NCI-H1048 (cell line): ENCODE measurements at regions not wholly inside any gene's neighbourhood (a gene's known extent, or its start where the extent isn't known, plus 50 kb on each side); places are given as distances from the start of the nearest gene placed in this dataset.

ENCODE experiments used
- DNase-seq: peaks from one replicate; lab custom pipeline; 2025; lab: John Stamatoyannopoulos, UW

DNA sequence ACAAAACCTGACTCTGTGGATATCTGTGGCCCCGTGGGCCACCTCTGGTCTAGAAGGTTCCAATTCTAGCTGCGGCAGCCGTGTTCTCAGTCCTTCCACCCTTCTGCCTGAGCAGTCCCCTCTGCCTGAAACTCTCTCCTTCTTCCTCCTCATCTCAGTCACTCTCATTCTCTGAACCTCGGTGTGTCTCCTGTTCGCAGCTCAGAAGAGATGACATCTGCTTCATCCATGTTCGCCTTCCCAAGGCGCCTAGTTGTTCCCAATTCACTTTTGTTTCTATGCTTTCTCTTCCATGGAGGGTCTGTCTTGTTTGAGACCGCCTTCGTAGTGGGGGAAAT is 95.5 kb downstream of the CEBPB start:
- no peak for DNase-seq

DNA sequence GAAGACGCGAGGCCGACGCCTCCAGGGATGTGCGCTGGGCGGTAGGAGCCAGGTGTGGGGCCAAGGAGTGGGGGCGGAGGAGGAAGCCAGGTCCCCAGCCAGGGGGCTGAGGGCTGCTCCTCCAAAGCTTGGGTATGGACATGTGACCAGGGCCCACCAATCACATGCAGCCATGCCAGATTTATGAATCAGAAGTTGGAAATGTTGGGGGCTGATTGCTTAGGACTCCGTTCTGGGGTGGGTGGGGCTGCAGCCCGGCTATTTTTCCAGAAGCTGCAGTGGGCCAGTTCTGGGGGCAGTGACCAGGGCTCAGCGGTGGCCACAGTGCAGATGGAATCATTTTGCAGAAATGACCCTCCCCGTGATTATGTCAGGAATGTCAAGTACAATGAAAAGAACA is 96.0 kb downstream of the CEBPB start:
- DNase-seq = no peak

DNA sequence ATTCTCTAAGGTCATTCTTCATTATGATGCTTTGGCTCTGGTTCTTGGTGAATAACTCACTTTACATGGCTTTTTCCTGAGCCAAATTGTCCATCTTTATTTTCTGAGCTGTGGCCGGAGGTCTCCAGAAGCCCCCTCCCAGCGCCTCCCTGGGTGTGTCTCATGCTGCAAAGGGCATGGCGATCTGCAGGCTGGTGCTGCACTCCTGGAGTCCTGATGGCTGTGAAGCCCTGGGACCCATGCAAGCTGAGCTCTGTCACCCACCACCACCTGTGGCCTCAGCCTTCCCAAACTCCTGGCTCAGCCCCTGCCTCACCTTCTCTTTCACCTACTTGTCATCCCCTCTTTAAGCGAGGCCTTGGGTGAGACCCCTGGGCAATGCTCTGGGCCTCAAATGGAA is 96.9 kb downstream of the CEBPB start:
- DNase-seq = no peak

DNA sequence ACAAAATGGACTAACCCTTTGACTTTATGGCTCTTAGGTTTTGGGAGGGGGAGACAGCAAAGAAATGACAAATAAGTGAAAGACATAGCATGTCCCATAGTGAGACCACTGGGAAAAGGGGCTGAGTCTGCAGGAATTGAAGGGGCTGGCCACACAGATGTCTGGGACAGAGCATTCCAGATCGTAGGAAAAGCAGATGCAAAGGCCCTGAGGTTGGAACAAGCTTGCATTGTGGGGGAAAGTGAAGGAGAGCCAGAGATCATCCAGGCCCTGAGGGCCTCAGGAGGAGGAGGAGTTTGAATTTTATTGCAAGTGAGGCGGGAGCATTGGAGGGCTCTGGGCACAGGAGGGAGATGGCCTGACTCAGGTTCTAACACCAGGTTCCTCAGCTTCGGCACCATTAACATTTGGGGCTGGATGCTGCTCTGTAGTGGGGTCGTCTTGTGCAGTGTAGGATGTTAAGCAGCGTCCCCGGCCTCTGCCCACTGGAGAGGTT is 97.5 kb downstream of the CEBPB start:
- no peak for DNase-seq

DNA sequence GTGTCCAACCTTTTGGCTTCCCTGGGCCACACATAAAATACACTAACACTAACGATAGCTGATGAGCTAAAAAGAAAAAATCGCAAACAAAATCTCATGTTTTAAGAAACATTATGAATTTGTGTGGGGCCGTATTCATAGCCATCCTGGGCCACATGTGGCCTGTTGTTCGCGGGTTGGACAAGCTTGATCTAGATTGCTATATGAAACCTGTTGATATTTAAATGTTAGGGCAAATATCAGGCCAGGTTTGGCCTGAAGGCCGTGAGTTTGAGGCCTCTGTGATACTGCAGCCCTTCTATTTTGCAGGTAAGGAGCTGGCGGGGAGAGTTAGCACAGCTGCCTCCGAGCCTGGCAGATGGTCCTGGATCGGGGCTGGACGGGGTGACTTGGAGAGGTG is 99.0 kb downstream of the CEBPB start:
- DNase-seq = no peak

DNA sequence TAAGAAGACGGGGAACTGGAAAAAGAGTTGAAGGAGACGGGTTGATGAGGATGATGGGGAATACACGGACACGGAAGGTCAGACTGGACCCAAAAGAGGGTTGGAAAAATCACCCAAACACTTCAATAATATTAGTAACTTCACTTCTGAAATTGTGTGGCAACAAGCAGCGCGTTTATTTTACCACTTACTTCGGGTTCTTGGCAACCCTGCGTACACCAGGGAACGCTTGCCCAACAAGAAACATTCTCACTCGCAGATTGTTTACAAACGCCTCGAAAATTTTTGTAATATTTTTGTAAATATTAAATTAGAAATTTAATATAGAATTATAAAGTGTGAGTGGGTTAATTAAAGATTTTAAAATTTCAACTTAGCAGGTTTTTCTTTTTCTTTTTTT is 99.5 kb downstream of the CEBPB start:
- no peak for DNase-seq

DNA sequence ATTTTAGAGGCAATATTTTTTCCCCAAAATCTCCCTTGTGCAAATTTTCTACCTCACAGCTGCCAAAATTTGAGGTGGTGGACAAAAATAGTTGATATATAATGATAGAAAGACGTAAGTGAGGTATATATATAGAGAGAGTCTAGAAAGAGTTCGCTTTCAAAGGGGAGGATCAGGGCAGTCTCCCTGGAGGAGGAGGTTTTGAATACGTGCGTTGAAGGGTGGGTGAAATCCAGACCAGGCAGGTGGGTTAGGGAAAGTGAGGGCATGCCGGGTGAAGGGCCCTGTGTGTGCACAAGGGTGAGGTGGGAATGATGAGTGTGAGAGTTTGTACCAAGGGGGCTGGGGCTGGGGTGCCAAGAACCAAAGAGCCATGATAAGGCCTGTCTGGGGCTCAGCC is 100.2 kb downstream of the CEBPB start:
- no peak for DNase-seq

DNA sequence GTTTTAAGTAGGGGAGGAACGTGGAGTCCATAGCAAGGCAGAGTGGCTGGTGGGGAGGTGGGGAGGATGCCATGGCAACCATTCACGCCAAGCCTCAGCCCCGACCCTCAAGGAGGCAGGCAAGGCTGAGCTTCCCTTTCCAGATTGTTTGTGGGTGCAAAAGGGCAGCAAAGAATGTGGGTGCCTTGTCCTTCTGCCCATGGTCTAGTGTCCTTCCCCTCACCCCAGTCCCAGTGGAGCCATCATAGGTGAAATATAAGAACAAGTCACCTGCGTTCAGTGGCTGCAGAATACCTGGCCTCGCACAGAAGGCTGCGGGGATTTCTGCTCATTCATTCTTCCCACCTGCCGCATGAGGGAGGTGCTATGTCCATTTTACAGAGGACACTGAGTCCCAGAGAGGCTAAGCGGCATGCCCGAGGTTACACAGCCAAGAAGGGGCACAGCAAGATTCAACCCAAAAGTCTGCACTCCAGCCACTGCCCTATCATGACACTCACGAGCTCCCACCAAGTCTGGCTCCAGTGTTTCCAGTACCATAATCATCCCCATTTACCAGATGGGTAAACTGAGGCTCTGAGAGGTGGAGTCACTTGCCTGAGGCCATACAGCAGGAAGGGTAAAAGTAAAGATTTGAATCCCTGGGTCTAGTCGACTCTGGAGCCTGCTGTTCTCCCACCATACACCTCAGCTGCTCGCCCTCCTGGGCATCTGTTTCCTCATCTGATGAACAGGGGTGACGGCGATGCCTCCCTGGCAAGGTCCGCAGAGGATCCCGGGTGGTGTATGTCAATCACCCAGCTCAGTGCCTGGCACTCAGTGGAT is 100.8 kb downstream of the CEBPB start:
- no peak for DNase-seq

DNA sequence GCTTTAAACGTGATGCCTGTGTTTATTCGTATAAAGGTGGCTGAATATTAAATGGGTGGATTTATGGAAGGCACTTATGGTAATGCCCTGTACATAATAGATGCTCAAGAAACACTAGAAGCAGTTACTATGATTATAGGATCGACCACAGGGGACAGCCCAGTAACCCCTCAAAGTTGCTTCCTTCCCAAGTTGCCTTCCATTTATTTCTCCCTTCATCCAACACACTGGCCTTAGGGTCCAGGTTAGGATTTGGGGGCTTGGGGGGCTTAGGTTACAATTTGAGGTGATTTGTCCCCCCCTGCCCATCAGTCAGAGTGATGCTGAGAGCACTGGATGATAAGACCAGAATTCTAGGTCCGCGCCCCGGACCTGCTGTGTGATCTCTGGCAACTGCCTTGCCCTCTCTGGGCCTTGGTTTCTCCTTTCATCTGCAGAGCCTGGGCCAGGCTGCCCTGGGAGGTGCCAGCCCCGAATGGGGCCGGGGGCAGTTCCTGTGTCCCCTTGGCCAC is 101.5 kb downstream of the CEBPB start:
- DNase-seq = no peak

DNA sequence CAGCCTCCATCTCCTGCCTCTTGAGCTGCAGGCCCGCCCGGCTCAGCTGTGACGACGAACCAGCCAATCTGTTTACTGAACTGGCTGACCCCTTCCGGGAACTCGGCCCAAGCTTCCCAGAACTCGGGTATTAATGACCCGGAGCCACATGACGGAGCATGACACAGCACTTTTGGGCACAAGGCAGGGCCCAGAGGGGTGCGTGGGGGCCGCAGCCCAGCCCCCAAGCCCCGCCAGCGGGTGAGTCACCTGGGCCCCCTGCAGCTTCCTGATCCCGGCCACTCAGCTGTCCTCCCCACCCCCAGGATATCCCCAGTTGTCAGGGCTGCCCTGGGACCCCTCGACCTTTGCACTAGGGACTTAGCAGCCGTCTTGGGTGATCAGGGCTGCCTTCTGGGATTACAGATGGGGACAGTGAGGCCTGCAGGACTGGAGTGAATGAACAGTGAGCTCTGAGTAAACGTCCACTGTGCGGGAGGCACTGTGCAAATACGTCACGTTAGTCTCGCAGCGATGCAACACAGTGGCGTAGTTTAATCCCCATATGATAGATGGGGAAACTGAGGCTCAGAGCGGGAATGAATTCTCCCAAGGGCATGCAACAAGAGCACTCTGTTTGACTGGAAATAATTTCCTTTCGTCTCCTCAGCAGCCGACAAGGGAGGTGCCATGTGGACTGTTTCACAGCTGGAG is 102.1 kb downstream of the CEBPB start:
- no peak for DNase-seq

DNA sequence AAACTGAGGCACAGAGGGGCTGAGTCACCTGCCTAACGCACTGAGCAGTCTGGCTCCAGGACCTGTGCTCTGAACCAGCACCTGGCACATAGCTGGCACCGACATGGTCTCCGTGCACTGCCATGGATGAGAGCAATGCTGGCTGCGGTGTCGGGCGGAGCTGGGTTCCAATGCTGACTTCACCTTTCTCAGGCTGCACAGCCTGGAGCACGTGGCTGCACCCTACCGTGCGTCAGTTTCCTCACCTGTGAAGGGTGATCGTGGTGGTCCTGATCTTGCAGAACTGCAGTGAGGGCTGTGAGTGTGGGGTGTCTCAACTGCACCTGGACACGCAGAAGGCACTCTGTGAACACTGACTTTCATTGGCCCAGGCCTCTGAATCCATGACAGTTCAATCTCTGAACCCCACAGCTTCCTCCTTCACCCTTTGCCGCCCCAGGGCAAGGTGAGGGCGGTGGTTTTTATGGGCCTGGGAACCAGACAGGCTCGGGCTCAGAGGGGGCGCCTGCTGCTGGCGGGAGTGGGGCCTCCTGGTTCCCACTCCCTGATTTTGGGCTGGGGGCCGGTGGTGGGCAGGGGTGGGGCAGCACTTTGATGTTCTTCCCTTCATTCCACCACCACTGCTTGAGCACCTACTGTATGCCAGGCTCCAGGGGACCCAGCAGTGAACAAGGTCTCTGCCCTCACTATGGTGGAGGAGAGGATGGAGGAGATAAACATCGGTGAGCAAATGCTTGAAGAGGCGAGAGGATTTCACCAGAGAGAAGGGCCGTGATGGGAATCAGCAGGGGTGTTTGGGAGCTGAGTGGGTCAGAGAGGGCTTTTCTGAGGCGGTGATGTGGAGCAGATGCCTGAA is 102.9 kb downstream of the CEBPB start:
- DNase-seq = no peak

DNA sequence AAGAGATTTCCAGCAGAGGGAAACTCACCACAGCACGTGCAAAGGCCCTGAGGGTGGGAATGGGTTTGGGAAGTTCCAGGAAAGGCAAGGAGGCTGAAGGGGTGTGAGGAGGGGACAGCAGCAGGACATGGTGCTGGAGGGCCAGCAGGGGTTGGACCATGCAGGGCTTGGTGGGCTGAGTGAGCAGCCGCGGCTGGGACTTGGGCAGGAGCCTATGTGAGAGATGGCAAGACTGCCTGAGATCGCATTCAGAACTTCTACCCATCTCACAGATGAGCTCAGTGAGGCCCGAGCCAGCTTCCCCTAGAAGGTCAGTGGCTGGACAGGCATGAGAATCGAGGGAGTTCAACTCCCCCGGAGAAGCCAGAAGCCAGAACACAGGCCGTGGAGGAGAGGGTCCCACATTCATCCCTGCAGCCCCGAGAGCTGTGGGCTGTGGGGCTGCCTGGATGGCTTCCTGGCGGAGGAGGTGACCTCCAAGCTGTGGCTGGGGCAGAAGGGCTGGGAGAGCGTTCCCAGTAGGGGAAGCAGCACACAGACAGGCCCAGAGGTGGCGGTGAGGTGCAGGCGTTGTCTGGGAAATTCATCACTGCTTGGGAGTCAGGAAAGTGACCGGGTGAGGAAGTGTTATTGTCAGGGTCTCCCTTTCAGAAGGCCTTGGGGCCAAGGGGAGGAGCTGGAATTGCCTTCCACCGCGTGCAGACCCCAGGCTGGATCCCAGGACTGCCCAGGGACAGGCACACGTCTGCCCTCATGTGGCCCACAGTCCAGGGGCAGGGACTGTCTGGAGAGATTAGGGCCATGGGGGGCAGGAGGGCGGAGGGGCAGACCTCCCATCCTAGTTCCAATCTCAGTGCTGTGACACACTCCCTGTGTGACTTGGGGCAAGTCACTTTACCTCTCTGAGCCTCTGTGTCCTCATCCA is 103.8 kb downstream of the CEBPB start:
- DNase-seq = no peak

DNA sequence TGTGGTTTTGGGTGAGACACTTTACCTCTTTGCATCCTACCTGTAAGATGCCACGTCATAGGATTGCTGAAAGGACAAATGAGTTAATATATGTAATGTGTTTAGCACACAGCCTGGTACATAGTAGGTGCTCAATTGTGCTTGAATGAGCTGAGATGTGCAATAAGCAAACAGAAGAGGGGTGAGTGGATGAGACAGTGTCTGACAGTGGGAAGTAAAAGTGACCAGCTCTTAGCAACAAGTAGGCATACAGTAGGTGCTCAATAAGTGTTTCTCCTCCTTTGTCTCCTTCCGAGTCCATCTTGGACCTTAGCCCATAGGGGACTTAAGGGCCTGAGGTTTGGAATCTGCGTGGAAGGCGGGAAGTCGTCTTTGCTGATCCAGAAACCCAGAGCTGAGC is 104.7 kb downstream of the CEBPB start:
- no peak for DNase-seq

DNA sequence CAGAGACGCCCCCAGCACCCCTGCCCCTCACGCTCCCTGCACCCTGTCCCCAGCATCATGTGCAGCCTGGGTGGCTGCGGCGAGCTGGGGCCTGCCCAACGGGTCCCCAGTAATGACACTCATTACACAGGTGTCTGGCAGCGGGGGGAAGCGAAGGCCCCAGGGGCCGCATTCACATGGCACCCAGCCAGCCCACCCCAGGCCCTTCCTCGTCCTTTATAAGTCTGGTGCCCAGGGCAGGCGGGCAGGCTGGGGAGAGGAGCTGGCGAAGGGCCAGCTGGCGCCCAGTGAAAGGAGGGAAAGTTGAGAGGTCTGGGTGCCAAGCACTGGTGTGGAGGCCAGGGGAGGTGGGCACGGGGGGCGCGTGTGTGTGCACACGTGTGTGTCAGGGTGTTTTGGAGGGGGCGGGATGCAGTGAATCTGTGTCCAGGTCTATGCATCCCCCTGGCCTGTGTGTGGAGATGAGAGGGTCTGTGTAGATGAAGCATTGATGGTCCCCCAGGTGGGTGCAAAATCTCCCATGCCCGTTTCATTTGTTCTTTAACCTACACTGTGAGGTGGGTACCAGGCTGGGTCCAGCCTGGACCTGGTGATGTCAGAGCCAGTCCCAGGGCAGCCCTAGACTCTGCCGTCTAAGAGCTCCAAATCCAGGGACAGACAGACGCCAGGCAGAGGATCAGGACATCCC is 105.3 kb downstream of the CEBPB start:
- DNase-seq = no peak

DNA sequence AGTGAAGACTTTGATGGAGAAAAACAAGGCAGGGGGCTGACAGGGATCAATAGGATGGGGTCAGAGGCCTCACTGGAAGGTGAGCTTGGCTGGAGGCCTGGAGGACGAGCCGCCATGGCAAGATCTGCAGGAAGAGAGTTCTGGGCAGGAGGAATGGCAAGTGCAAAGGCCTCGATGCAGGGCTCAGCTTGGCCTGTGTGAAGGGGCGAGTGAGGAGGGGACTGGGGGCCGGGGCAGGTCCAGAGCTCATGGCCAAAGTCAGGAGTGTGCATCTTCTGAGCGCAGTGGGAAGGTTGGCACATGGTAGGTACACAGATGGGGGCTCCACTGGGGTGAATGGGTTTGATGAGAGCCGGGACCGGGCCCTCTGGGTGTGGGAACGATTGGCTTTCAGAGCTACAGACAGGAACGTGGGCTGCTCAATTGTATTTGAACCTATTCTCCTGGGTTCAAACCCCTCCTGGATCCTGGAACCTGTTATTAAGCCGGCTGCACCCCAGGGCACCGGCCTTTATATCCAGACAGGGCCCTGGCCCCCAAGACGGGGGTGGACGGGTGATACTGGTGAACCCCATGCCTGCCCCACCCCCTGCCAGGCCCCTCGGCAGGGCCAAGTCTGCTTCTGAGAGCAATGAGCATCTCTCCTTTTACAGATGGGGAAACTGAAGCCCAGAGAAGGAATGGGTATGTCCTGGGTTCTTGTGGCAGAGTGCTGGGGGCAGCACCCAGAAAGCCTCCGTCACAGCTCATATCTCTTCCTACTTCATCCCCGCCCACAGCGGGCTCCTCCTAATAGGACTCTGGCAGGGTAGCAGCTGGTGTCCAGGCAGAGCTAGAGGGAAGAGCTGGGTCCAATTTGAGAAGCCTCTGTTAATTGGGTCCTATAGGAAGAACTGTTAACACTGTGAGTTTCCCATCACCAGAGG is 106.1 kb downstream of the CEBPB start:
- DNase-seq = no peak

DNA sequence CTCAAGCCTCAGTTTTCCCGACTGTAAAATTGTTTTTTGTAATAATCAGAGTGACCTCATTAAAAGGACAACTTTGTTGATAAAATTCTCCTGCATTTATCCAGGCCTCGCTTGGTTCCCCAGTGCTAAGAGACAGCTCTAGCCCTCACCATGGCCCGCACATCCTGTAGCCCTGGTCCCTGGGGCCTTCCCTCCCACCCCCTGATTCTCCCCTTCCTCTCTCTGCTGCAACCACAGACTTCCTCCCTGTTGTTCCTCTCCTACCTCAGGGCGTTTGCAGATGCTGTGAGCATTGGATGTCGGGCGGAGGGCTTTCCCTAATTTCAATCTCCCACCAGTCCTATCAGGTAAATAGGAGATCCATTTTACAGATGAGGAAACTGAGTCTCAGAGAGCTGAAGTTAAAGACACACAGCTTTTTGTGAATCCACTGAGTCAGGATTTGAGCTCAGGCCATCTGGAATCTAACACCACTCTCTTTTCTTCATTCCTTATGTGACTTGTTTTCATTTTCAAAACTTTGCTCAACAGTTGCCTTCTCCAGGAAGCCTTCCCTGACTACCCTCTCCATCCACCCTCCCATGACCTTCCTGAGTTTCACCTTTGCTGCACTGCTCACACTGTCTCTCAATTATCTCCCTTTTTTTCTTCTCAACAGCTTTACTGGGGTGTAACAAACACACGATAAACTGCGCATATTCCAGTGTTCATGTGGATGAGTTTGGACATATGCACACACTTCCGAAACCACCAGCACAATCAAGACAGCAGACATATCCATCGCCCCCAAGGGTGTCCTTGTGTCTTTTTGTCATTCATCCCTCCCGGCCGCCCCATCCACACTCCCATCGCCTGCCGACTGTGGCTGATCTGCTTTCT is 107.1 kb downstream of the CEBPB start:
- no peak for DNase-seq

DNA sequence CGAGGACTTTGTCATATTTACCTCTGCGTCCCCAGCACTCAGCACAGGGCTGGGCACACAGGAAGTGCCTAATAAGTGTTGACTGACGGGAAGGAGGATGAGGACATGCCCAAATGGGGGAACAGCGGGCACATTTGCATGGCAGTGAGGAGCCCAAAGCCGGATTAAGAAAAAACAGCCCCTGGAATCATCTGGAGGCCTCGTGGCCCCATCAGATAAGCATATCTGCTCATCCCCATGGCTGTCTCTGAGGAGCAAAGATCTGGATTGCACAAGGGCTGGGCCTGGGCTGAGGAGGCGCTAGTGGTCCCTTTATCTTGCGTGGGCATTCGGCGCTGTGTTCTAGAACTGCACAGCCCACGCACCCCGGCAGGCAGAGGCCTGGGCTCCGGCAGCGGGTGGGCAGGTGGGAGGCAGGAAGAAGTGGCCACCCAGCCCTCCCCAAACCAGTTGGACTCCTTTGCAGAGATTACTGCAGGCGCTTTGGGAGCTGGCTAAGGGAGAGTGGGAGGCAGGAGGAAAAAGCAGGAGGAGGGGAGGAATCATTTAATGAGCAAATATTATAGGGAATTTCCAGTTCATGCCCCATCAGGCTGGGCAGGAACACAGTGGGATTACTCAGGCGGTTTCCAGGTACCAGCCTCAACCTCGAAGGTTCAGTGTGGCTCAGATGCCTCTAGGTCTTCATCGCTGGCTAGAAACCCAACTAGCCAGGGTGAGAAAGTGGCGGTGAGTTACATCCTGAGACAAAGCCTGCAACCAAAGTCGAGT is 108.1 kb downstream of the CEBPB start:
- DNase-seq = no peak

DNA sequence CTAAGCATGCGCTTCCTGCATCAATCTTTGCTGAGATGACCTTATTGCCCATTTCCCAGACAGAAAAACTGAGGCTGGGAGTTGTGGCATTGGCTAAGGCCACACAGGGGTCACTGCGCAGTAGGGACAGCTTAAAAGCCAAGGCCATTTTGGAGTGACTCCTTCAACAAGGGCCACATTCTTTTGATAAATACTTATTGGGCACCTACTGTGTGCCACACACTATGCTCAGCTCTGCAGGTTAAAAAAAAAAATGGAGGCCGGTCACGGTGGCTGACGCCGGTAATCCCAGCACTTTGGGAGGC is 108.6 kb downstream of the CEBPB start:
- no peak for DNase-seq
